ENCODE measurements at regions not wholly inside any gene's neighbourhood (a gene's known extent, or its start where the extent isn't known, plus 50 kb on each side); places are given as distances from the start of the nearest gene placed in this dataset.

- DNase-seq: no peak
These were observed 232.4 kb downstream of the AEBP2 start for GRCh38 chr12:19671695-19672094.

GRCh38 chr12:19674437-19674836 is 235.1 kb downstream of the AEBP2 start:
- DNase-seq: no peak

- DNase-seq: peak; percentile 69
These were observed 236.1 kb downstream of the AEBP2 start for GRCh38 chr12:19675361-19675760.

GRCh38 chr12:19678501-19678900 is 239.2 kb downstream of the AEBP2 start:
- DNase-seq: peak; percentile 52

- DNase-seq: no peak
These were observed 241.7 kb downstream of the AEBP2 start for GRCh38 chr12:19681007-19681406.

- DNase-seq: no peak
These were observed 244.1 kb downstream of the AEBP2 start for GRCh38 chr12:19683178-19683927.

GRCh38 chr12:19687371-19687770 is 248.1 kb downstream of the AEBP2 start:
- no peak for DNase-seq

- DNase-seq: no peak
These were observed 249.2 kb downstream of the AEBP2 start for GRCh38 chr12:19688532-19688931.

- no peak for DNase-seq
These were observed 249.9 kb downstream of the AEBP2 start for GRCh38 chr12:19689226-19689625.

GRCh38 chr12:19689801-19690472 is 250.6 kb downstream of the AEBP2 start:
- DNase-seq: no peak

- no peak for DNase-seq
These were observed 252.8 kb downstream of the AEBP2 start for GRCh38 chr12:19692091-19692490.

- DNase-seq: no peak
These were observed 253.3 kb downstream of the AEBP2 start for GRCh38 chr12:19692566-19692965.

GRCh38 chr12:19694627-19695026 is 255.3 kb downstream of the AEBP2 start:
- no peak for DNase-seq

- no peak for DNase-seq
These were observed 256.2 kb downstream of the AEBP2 start for GRCh38 chr12:19695244-19696098.

GRCh38 chr12:19700969-19701368 is 261.7 kb downstream of the AEBP2 start:
- DNase-seq: no peak

GRCh38 chr12:19704966-19705365 is 265.7 kb downstream of the AEBP2 start:
- DNase-seq: no peak

GRCh38 chr12:19706936-19707335 is 267.6 kb downstream of the AEBP2 start:
- DNase-seq: no peak

GRCh38 chr12:19707948-19708409 is 268.7 kb downstream of the AEBP2 start:
- DNase-seq: no peak

- no peak for DNase-seq
These were observed 270.6 kb downstream of the AEBP2 start for GRCh38 chr12:19709889-19710288.

- no peak for DNase-seq
These were observed 271.8 kb downstream of the AEBP2 start for GRCh38 chr12:19710811-19711793.

- DNase-seq: peak; percentile 24
These were observed 272.7 kb downstream of the AEBP2 start for GRCh38 chr12:19712041-19712440.

- no peak for DNase-seq
These were observed 279.1 kb downstream of the AEBP2 start for GRCh38 chr12:19718401-19718800.
